ENCODE measurements at regions not wholly inside any gene's neighbourhood (a gene's known extent, or its start where the extent isn't known, plus 50 kb on each side); places are given as distances from the start of the nearest gene placed in this dataset.

DNA sequence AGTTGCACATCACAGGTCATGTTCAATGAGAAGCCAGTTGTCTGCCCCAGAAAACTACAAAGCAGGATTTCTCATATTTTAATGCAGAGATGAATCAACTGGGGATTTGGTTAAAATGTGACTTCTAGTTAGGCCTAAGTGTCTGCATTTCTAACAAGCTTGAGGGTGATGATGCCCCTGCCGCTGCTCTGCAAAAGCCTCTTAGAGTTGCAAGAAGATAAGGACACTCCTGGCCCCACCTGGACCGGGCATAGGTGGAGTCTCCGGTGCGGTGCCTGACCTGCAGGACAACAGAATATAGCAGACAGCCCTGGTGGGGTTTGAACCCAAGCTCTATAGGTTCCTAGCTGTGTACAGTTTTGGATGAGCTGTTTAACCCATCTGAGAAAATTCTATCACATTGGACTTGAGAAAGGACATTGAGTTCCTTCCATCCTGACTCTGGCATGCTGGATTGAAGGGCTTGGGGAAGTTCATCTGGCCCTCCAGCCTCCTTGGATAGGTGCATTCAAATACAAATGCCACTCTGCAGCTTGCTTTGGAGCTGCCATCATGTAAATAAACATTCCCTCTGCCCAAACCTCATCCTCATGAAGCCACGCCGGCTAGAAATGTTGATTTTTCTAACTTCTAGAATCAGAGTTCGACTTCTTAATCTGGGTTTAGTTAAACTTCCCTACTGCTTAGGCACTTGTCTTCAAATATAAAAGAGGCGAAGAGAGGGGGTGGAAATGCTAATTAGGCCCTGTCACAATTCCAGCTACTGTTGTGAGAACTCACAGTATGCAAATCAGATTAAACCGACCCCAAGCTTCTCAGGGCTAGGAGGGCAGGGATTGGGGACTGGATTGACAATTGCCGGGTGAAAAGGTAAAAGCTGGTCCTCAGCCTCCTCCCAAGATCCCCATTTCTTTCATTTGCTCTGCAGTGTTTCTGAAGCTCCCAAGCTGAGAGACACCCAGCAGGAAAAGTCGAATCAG, 1225.6 kb downstream of the VRK1 start:
- no peaks in the 10 kb centered on the region for H3K9me3 ChIP-seq (ENCODE audit: low read length)
- H3K9ac ChIP-seq (ENCODE audit: low read length) = no peak overlapping the region
- H2AFZ ChIP-seq (ENCODE audit: low read depth, low read length) = no peak overlapping the region
- H3K9me2 ChIP-seq (ENCODE audit: insufficient read depth, low read length) = no peaks in the 10 kb centered on the region
- H3K27me3 ChIP-seq (ENCODE audit: insufficient read depth, low read depth, low read length) = no peaks in the 10 kb centered on the region
- peak overlapping the region; percentile 20 for H3K4me3 ChIP-seq (ENCODE audit: low read length)
- no peaks in the 10 kb centered on the region for H3K36me3 ChIP-seq (ENCODE audit: insufficient read depth, low read length)
- peak overlapping the region; percentile 17 for H3K27ac ChIP-seq (ENCODE audit: low read length)
- H3F3A ChIP-seq (ENCODE audit: insufficient read depth, low read length, poor library complexity, severe bottlenecking) = peaks cover 11% of the 10 kb centered on the region
- H4K20me1 ChIP-seq (ENCODE audit: insufficient read depth) = no peaks in the 10 kb centered on the region
- no peaks in the 10 kb centered on the region for H3K79me2 ChIP-seq (replicated peaks; ENCODE audit: insufficient read depth, low read length)
- H3K4me2 ChIP-seq (ENCODE audit: low read length) = no peak overlapping the region
- TF ChIP-seq POLR2AphosphoS5 (IDR thresholded peaks at IDR 0.05) (no peak), MXI1 (conservative IDR thresholded peaks at IDR 0.05; ENCODE audit: poor library complexity, severe bottlenecking) (no peak)

DNA sequence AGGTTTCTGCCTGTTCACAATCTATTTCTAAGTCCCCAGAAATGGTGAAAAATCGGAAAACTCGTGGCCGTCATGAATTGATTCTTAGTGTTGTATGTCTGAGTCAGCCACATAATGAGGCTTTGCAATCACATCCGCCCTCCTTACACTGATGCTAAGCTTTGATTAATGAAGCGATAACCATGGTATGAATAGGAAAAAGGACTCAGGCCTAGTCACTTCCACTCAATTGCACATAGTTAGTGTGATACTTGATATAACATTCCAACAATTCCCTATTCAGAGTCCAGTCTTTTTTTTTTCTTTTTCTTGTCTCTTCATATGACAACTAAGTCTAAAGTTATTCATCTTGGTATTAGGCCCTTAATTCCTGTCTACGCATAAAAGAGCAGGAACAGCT, 1231.0 kb downstream of the VRK1 start:
- peaks cover 4% of the 10 kb centered on the region for H3F3A ChIP-seq (ENCODE audit: insufficient read depth, low read length, poor library complexity, severe bottlenecking)
- no peak overlapping the region for H3K27ac ChIP-seq (ENCODE audit: low read length)
- TF ChIP-seq POLR2AphosphoS5 (IDR thresholded peaks at IDR 0.05) (no peak), EP300 (conservative IDR thresholded peaks at IDR 0.05; ENCODE audit: poor library complexity, severe bottlenecking) (no peak), MXI1 (conservative IDR thresholded peaks at IDR 0.05; ENCODE audit: poor library complexity, severe bottlenecking) (no peak), REST (IDR thresholded peaks at IDR 0.05; ENCODE audit: borderline replicate concordance) (no peak), RAD21 (conservative IDR thresholded peaks at IDR 0.05) (no peak), CTCF (IDR thresholded peaks at IDR 0.05; ENCODE audit: poor library complexity, severe bottlenecking) (no peak), SMC3 (conservative IDR thresholded peaks at IDR 0.05; ENCODE audit: poor library complexity) (no peak), EZH2 (IDR thresholded peaks at IDR 0.05; ENCODE audit: borderline replicate concordance, insufficient read depth, low read length, poor library complexity, severe bottlenecking) (no peak), TAF1 (IDR thresholded peaks at IDR 0.05; ENCODE audit: low read depth) (no peak)
- no peaks in the 10 kb centered on the region for H3K9me2 ChIP-seq (ENCODE audit: insufficient read depth, low read length)
- no peaks in the 10 kb centered on the region for H3K79me2 ChIP-seq (replicated peaks; ENCODE audit: insufficient read depth, low read length)
- no peaks in the 10 kb centered on the region for H3K9me3 ChIP-seq (ENCODE audit: low read length)
- no peak overlapping the region for H3K4me2 ChIP-seq (ENCODE audit: low read length)
- no peak overlapping the region for H3K9ac ChIP-seq (ENCODE audit: low read length)
- no peaks in the 10 kb centered on the region for H3K36me3 ChIP-seq (ENCODE audit: insufficient read depth, low read length)
- no peaks in the 10 kb centered on the region for H3K27me3 ChIP-seq (ENCODE audit: insufficient read depth, low read depth, low read length)
- H4K20me1 ChIP-seq (ENCODE audit: insufficient read depth) = no peaks in the 10 kb centered on the region
- H3K4me3 ChIP-seq (ENCODE audit: low read length) = no peak overlapping the region
- H2AFZ ChIP-seq (ENCODE audit: low read depth, low read length) = no peak overlapping the region

All from neural cell (in vitro differentiated cells).